Caco-2 (cell line): ENCODE measurements at regions not wholly inside any gene's neighbourhood (a gene's known extent, or its start where the extent isn't known, plus 50 kb on each side); places are given as distances from the start of the nearest gene placed in this dataset.

ENCODE experiments used
- BruUV-seq: library from RNA; stranded (reverse); fragments of 400-500 nt; replicated peaks from 2 replicates; lab custom pipeline; 2021; lab: Mats Ljungman, UMichigan
- CTCF ChIA-PET: fragments of 300-600 bp; sonication (Branson Sonifier 250); formaldehyde crosslinking; loops from one replicate; lab custom pipeline; 2022; ENCODE audit warnings: antibody characterized with exemption; lab: Charles Lee
- POLR2A ChIA-PET: fragments of 300-600 bp; sonication (Branson Sonifier 250); formaldehyde crosslinking; loops from one replicate; lab custom pipeline; 2022; ENCODE audit warnings: antibody characterized with exemption; lab: Charles Lee
- DNase-seq, 2 experiments: peaks; one replicate each; pipeline versions ENCODE4 v3.0.0 to v3.0.0-alpha.2; 2020 to 2022
- H3K27me3 ChIP-seq: replicated peaks from 2 replicates; pipeline ENCODE4 v1.6.0; 2011; ENCODE audit warnings: low read length; ENCODE audit not compliant: control insufficient read depth, insufficient read depth
- H3K36me3 ChIP-seq: 2 replicates; pipeline ENCODE4 v1.5.1; 2011; ENCODE audit warnings: low read length; ENCODE audit not compliant: control insufficient read depth, insufficient read depth
- H3K4me1 ChIP-seq: fragments of 250-450 bp; sonication (Bioruptor Pico); 2 replicates; pipeline ENCODE4 v1.5.1; 2020; ENCODE audit warnings: mild to moderate bottlenecking
- H3K4me3 ChIP-seq: 2 replicates; pipeline ENCODE4 v1.5.1; 2011; ENCODE audit warnings: low read depth, mild to moderate bottlenecking, control low read depth, low read length
- H3K9me3 ChIP-seq: fragments of 250-450 bp; sonication (Bioruptor Pico); 2 replicates; pipeline ENCODE4 v1.5.1; 2020; ENCODE audit warnings: mild to moderate bottlenecking, moderate library complexity
- H3K27ac Mint-ChIP-seq: one replicate; pipeline ENCODE4 v1.8.0; 2022; ENCODE audit warnings: mixed read lengths; ENCODE audit not compliant: unreplicated experiment
- H3K27me3 Mint-ChIP-seq: one replicate; pipeline ENCODE4 v1.8.0; 2022; ENCODE audit warnings: mixed read lengths; ENCODE audit not compliant: insufficient read depth, unreplicated experiment
- H3K36me3 Mint-ChIP-seq: one replicate; pipeline ENCODE4 v1.8.0; 2022; ENCODE audit warnings: mild to moderate bottlenecking, mixed read lengths; ENCODE audit not compliant: insufficient read depth, unreplicated experiment
- H3K4me1 Mint-ChIP-seq: one replicate; pipeline ENCODE4 v1.8.0; 2022; ENCODE audit warnings: low read depth, mixed read lengths; ENCODE audit not compliant: unreplicated experiment
- H3K4me3 Mint-ChIP-seq: one replicate; pipeline ENCODE4 v1.8.0; 2022; ENCODE audit warnings: mild to moderate bottlenecking, moderate library complexity, mixed read lengths; ENCODE audit not compliant: unreplicated experiment
- H3K9me3 Mint-ChIP-seq: one replicate; pipeline ENCODE4 v1.8.0; 2022; ENCODE audit warnings: mixed read lengths; ENCODE audit not compliant: unreplicated experiment
- CTCF ChIP-seq, 2 experiments: fragments of 200-600 bp in 1 of 2; IDR thresholded peaks; 1 replicate in 1 of 2; 2 replicates in 1 of 2; pipeline versions ENCODE4 v1.5.1 to v1.8.0; 2011 to 2022; ENCODE audit warnings: antibody characterized with exemption in 1 of 2, control low read depth in 1 of 2, inconsistent platforms in 1 of 2, low read depth in 1 of 2, low read length in 1 of 2, mild to moderate bottlenecking in 1 of 2, moderate library complexity in 1 of 2; ENCODE audit not compliant: insufficient read depth in 1 of 2, severe bottlenecking in 1 of 2, unreplicated experiment in 1 of 2
- intact Hi-C: fragments of 100-400 bp; cut with micrococcal nuclease; formaldehyde crosslinking; loops from one replicate; pipeline ENCODE4 v1.10.0; 2022; ENCODE audit not compliant: unreplicated experiment

GRCh38 chr7:26554952-26555351, 263.3 kb downstream of the SNX10 start:
- ChIA-PET CTCF (no interaction called here), POLR2A (no interaction called here)
- no peak overlapping the region for H3K4me3 Mint-ChIP-seq
- H3K9me3 Mint-ChIP-seq, result no peaks in the 10 kb centered on the region
- BruUV-seq, result no TSS peak
- H3K27me3 ChIP-seq, result peaks cover 3% of the 10 kb centered on the region
- no peak for DNase-seq
- H3K36me3 ChIP-seq, result no peaks in the 10 kb centered on the region
- H3K27me3 Mint-ChIP-seq, result peaks cover 14% of the 10 kb centered on the region
- H3K27ac Mint-ChIP-seq, result no peak overlapping the region
- H3K4me3 ChIP-seq, result no peak overlapping the region
- H3K36me3 Mint-ChIP-seq, result no peaks in the 10 kb centered on the region
- no peak for TF ChIP-seq CTCF (IDR thresholded peaks at IDR 0.05; ENCODE audit: insufficient read depth in 1 of 2, low read depth in 1 of 2, low read length in 1 of 2, severe bottlenecking in 1 of 2, unreplicated experiment in 1 of 2)
- intact Hi-C loops, result no loop called here
- H3K9me3 ChIP-seq, result no peaks in the 10 kb centered on the region
- H3K4me1 Mint-ChIP-seq, result no peaks in the 10 kb centered on the region
- no peaks in the 10 kb centered on the region for H3K4me1 ChIP-seq

- CTCF ChIA-PET, result no interaction called here
- DNase-seq, result no peak
- intact Hi-C loops, result no loop called here
These were observed 264.6 kb downstream of the SNX10 start for GRCh38 chr7:26556061-26556881.

More at GRCh38 chr7:26556061-26556881, 264.6 kb downstream of the SNX10 start:
- H3K27me3 Mint-ChIP-seq, result peaks cover 11% of the 10 kb centered on the region
- no peaks in the 10 kb centered on the region for H3K36me3 ChIP-seq
- POLR2A ChIA-PET, result no interaction called here
- no peak overlapping the region for H3K4me3 Mint-ChIP-seq
- BruUV-seq, result no TSS peak
- no peaks in the 10 kb centered on the region for H3K9me3 Mint-ChIP-seq
- no peaks in the 10 kb centered on the region for H3K36me3 Mint-ChIP-seq
- H3K27ac Mint-ChIP-seq, result no peak overlapping the region
- no peaks in the 10 kb centered on the region for H3K4me1 ChIP-seq
- no peak overlapping the region for H3K4me3 ChIP-seq
- H3K27me3 ChIP-seq, result peaks cover 1% of the 10 kb centered on the region; the same call in 1 of the 2 replicates
- no peak for TF ChIP-seq CTCF (IDR thresholded peaks at IDR 0.05; ENCODE audit: insufficient read depth in 1 of 2, low read depth in 1 of 2, low read length in 1 of 2, severe bottlenecking in 1 of 2, unreplicated experiment in 1 of 2)
- no peaks in the 10 kb centered on the region for H3K9me3 ChIP-seq
- no peaks in the 10 kb centered on the region for H3K4me1 Mint-ChIP-seq
